Omental fat pad (tissue), 3 donors: ENCODE measurements at regions not wholly inside any gene's neighbourhood (a gene's known extent, or its start where the extent isn't known, plus 50 kb on each side); places are given as distances from the start of the nearest gene placed in this dataset.

ENCODE experiments used
- ATAC-seq: fragments of 150-250 bp; one replicate; pipeline ENCODE4 v1.9.1; 2016; ENCODE audit warnings: mild to moderate bottlenecking, moderate library complexity; ENCODE audit not compliant: low FRiP score
- DNase-seq: peaks from one replicate; pipeline ENCODE4 v3.0.0-alpha.2; 2019; ENCODE audit warnings: low spot score
- TF ChIP-seq, protein P1 (sequence below), 3 donors: fragments of 450-650 bp; IDR thresholded peaks; one replicate each; pipeline ENCODE4 v1.5.1; 2016 to 2017; ENCODE audit warnings: antibody characterized with exemption in 3 of 3, mild to moderate bottlenecking in 3 of 3, moderate library complexity in 2 of 3

- TF ChIP-seq, protein P1, sequence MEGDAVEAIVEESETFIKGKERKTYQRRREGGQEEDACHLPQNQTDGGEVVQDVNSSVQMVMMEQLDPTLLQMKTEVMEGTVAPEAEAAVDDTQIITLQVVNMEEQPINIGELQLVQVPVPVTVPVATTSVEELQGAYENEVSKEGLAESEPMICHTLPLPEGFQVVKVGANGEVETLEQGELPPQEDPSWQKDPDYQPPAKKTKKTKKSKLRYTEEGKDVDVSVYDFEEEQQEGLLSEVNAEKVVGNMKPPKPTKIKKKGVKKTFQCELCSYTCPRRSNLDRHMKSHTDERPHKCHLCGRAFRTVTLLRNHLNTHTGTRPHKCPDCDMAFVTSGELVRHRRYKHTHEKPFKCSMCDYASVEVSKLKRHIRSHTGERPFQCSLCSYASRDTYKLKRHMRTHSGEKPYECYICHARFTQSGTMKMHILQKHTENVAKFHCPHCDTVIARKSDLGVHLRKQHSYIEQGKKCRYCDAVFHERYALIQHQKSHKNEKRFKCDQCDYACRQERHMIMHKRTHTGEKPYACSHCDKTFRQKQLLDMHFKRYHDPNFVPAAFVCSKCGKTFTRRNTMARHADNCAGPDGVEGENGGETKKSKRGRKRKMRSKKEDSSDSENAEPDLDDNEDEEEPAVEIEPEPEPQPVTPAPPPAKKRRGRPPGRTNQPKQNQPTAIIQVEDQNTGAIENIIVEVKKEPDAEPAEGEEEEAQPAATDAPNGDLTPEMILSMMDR (IDR thresholded peaks at IDR 0.05), result no peak
- ATAC-seq (no peak), DNase-seq (no peak)
Measured at GRCh38 chr4:149248191-149248764, 567.4 kb downstream of the IQCM start.

- TF ChIP-seq, protein P1 (IDR thresholded peaks at IDR 0.05), result no peak
- no peak for ATAC-seq
- no peak for DNase-seq
Measured at GRCh38 chr4:149247164-149247563, 568.5 kb downstream of the IQCM start.

GRCh38 chr4:149245333-149245732, 570.3 kb downstream of the IQCM start:
- ATAC-seq (no peak), DNase-seq (no peak)
- TF ChIP-seq, protein P1 (IDR thresholded peaks at IDR 0.05), result no peak

DNA sequence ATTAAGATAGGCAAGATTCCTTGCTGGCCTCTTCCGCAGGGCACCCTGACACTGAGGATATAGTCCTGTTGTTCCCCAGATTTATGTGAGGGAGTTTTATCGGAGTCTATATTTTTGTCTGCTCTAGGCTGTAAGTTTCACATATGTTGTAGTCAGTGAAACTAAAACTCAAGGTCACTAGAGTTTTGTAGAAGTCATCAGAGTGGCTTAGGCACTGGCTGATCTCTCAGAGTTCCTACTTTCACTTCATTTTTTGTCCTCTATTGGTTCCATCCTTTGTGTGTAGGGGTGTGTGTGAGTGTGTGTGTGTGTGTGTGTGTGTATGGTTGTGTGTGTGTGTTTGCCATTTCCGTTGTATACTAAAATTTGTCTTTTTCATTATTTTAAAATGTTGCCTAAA, 577.5 kb downstream of the IQCM start:
- no peak for ATAC-seq
- TF ChIP-seq, protein P1 (IDR thresholded peaks at IDR 0.05), result no peak

GRCh38 chr4:149234798-149235197, 580.8 kb downstream of the IQCM start:
- DNase-seq, result no peak
- TF ChIP-seq, protein P1 (IDR thresholded peaks at IDR 0.05), result no peak
- no peak for ATAC-seq

More for the DNA sequence above, 577.5 kb downstream of the IQCM start:
- no peak for DNase-seq

DNA sequence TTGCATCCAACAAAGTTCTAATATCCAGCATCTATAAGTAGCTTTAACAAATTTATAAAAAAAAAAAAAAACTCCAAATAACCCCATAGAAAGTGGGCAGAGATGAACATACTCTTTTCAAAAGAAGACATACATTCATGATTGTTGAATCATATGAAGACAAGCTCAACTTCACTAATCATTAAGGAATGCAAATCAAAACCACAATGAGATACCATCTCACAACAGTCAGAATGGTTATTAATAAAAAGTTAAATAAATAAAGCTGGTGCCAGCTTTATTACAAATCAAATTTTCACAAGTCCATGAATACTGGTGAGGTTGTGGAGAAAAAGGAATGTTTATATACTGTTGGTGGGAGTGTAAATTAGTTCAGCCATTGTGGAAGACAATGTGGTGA, 592.0 kb downstream of the IQCM start:
- ATAC-seq (no peak), DNase-seq (no peak)
- TF ChIP-seq, protein P1 (IDR thresholded peaks at IDR 0.05), result no peak

DNA sequence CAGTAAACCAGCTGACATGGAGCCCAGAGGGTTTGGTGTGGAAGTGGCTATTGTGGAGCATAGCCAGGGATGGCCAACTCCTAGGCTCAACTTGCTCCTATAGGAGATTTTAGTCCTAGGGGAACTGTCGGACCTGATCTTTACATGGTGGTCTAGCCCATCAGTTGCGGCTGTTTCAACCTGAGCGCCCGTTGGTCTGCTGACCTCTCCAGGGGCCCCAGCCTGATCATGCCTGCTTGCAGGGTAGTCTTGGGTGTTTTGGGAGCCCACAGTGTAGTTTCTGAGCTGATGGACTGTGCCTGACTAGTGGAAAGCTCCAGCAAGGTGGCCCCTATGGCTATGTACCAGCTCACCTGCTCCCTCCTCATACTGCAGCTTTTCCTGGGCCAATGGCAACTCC, 597.0 kb downstream of the IQCM start:
- DNase-seq (no peak), ATAC-seq (no peak)
- TF ChIP-seq, protein P1 (IDR thresholded peaks at IDR 0.05), result no peak
